GM12878 (cell line): ENCODE measurements at regions not wholly inside any gene's neighbourhood (a gene's known extent, or its start where the extent isn't known, plus 50 kb on each side); places are given as distances from the start of the nearest gene placed in this dataset.

Experiments used
- ATAC-seq: fragments of 200-7000 bp; cut with Tn5 transposase; 3 replicates; pipeline ENCODE4 v1.9.1; 2020; ENCODE audit warnings: mild to moderate bottlenecking, moderate library complexity
- BruUV-seq: library from RNA; stranded (reverse); fragments of 400-500 nt; replicated peaks from 2 replicates; lab custom pipeline; 2021; lab: Mats Ljungman, UMichigan
- CTCF ChIA-PET: fragments of 300-600 bp; sonication (Branson Sonifier 250); formaldehyde crosslinking; extraction: SDS; loops from one replicate; lab custom pipeline; 2021; ENCODE audit warnings: inconsistent platforms; lab: Yijun Ruan, JAX
- POLR2A ChIA-PET: fragments of 350-600 bp; formaldehyde crosslinking; extraction: SDS; loops from one replicate; lab custom pipeline; 2021; ENCODE audit warnings: inconsistent platforms; lab: Charles Lee
- RAD21 ChIA-PET: fragments of 300-600 bp; sonication (Branson Sonifier 250); formaldehyde crosslinking; loops from one replicate; lab custom pipeline; 2023; ENCODE audit warnings: antibody characterized with exemption; ENCODE audit not compliant: unreplicated experiment; lab: Charles Lee
- SMC1A ChIA-PET: fragments of 300-600 bp; sonication (Branson Sonifier 250); formaldehyde crosslinking; loops from one replicate; lab custom pipeline; 2023; ENCODE audit not compliant: unreplicated experiment, uncharacterized antibody; lab: Charles Lee
- DNase-seq: peaks from one replicate; pipeline ENCODE4 v3.0.0-alpha.2; 2011; ENCODE audit warnings: low read depth, low spot score
- FAIRE-seq: peaks from 3 replicates; lab custom pipeline; 2011; peaks lifted over from hg19 to GRCh38; lab: Jason Lieb, UNC
- H2AFZ ChIP-seq: 2 replicates; pipeline ENCODE4 v1.6.0; 2011; ENCODE audit warnings: low read depth, low read length, control low read depth; ENCODE audit not compliant: control insufficient read depth
- H3K27ac ChIP-seq: 2 replicates; pipeline ENCODE4 v1.5.1; 2011; ENCODE audit warnings: control low read depth; ENCODE audit not compliant: control insufficient read depth, insufficient read depth
- H3K27me3 ChIP-seq, 2 experiments: replicated peaks in 1 of 2; 2 replicates each; pipeline versions ENCODE4 v1.6.0 to v1.6.1; 2011; ENCODE audit warnings: low read length in 1 of 2; ENCODE audit not compliant: control insufficient read depth in 2 of 2, insufficient read depth in 2 of 2
- H3K36me3 ChIP-seq, 2 experiments: 2 replicates each; pipeline ENCODE4 v1.5.1; 2011; ENCODE audit warnings: low read length in 1 of 2; ENCODE audit not compliant: control insufficient read depth in 2 of 2, insufficient read depth in 2 of 2
- H3K4me1 ChIP-seq: 2 replicates; pipeline ENCODE4 v1.6.1; 2011; ENCODE audit warnings: mild to moderate bottlenecking, low read length, moderate library complexity, mixed read lengths; ENCODE audit not compliant: control insufficient read depth, insufficient read depth
- H3K4me2 ChIP-seq: 2 replicates; pipeline ENCODE4 v1.6.0; 2011; ENCODE audit warnings: control low read depth; ENCODE audit not compliant: control insufficient read depth, insufficient read depth
- H3K4me3 ChIP-seq: fragments of 200-600 bp; sonication (generic); 2 replicates; pipeline ENCODE4 v1.5.1; 2016
- H3K79me2 ChIP-seq: 2 replicates; pipeline ENCODE4 v1.6.0; 2011; ENCODE audit warnings: low read length; ENCODE audit not compliant: control insufficient read depth, insufficient read depth
- H3K9ac ChIP-seq: 2 replicates; pipeline ENCODE4 v1.8.0; 2011; ENCODE audit warnings: low read length, control low read depth, mixed read lengths; ENCODE audit not compliant: control insufficient read depth, insufficient read depth
- H3K9me3 ChIP-seq: replicated peaks from 3 replicates; pipeline ENCODE4 v1.5.1; 2011; ENCODE audit warnings: mild to moderate bottlenecking, low read length; ENCODE audit not compliant: control insufficient read depth, insufficient read depth
- H4K20me1 ChIP-seq: 2 replicates; pipeline ENCODE4 v1.6.0; 2011; ENCODE audit not compliant: control insufficient read depth, insufficient read depth
- BCLAF1 ChIP-seq: fragments of 450-650 bp; IDR thresholded peaks from 2 replicates; pipeline ENCODE4 v1.6.1; 2017; ENCODE audit warnings: antibody characterized with exemption, mild to moderate bottlenecking, moderate library complexity
- DPF2 ChIP-seq: fragments of 450-650 bp; IDR thresholded peaks from 2 replicates; pipeline ENCODE4 v1.6.1; 2017; ENCODE audit warnings: mild to moderate bottlenecking
- LARP7 ChIP-seq: fragments of 450-650 bp; IDR thresholded peaks from 2 replicates; pipeline ENCODE4 v1.6.1; 2017; ENCODE audit warnings: mild to moderate bottlenecking
- SREBF1 ChIP-seq: IDR thresholded peaks from 2 replicates; pipeline ENCODE4 v1.6.1; 2012; ENCODE audit warnings: mild to moderate bottlenecking, low read length
- STAT1 ChIP-seq: fragments of 450-650 bp; conservative IDR thresholded peaks from 2 replicates; pipeline ENCODE4 v1.6.1; 2014; ENCODE audit warnings: antibody characterized with exemption, mild to moderate bottlenecking
- WGBS: methylation state at CpG from one replicate; pipeline ENCODE4 v1.1.6; 2016; ENCODE audit warnings: low lambda C conversion rate; ENCODE audit not compliant: insufficient replicate concordance, insufficient coverage; ENCODE audit errors: missing lambda C conversion rate; 5-methylcytosine and 5-hydroxymethylcytosine counted together
- in situ Hi-C: fragments of 300-500 bp; cut with MboI; formaldehyde crosslinking; loops from 9 replicates; pipeline ENCODE4 v1.14.3; 2018; ENCODE audit warnings: mixed read lengths
- intact Hi-C: fragments of 100-400 bp; cut with micrococcal nuclease; formaldehyde crosslinking; loops from one replicate; pipeline ENCODE4 v1.14.2; 2022; ENCODE audit not compliant: unreplicated experiment

GRCh38 chr2:37583867-37584266, 87.6 kb downstream of the CDC42EP3 start:
- no peak overlapping the region for H3K27ac ChIP-seq
- CTCF ChIA-PET: no interaction called here
- TF ChIP-seq BCLAF1 (no peak), DPF2 (no peak), LARP7 (no peak), SREBF1 (no peak), STAT1 (no peak)
- H3K4me1 ChIP-seq: peaks cover 33% of the 10 kb centered on the region
- BruUV-seq: no TSS peak
- H3K36me3 ChIP-seq: no peaks in the 10 kb centered on the region
- SMC1A ChIA-PET: interaction anchor here (1.1 to 12.4 kb wide), 7 partner anchors 9 to 168 kb away, joined by 3 to 178 read pairs (median 6); no protein-coding TSS in a partner anchor
- no peak for FAIRE-seq
- H4K20me1 ChIP-seq: no peaks in the 10 kb centered on the region
- H3K9me3 ChIP-seq: peaks cover 13% of the 10 kb centered on the region
- intact Hi-C loops: no loop called here
- no peak overlapping the region for H3K4me2 ChIP-seq
- no peaks in the 10 kb centered on the region for H3K79me2 ChIP-seq
- 93% methylated on average over 2 of the region's 2 CpGs for WGBS
- no peak overlapping the region for H2AFZ ChIP-seq
- DNase-seq: no peak
- no peak overlapping the region for H3K9ac ChIP-seq
- in situ Hi-C loops: no loop called here
- POLR2A ChIA-PET: interaction anchor here (0.6 to 0.9 kb wide), 2 partner anchors 9 to 52 kb away, joined by 3 to 4 read pairs; no protein-coding TSS in a partner anchor
- no peak overlapping the region for H3K4me3 ChIP-seq
- H3K27me3 ChIP-seq: no peaks in the 10 kb centered on the region
- RAD21 ChIA-PET: interaction anchor here (1.5 to 12.0 kb wide), 3 partner anchors 10 to 83 kb away, joined by 3 to 165 read pairs (median 7); no protein-coding TSS in a partner anchor
- no peak for ATAC-seq
